ENCODE measurements at regions not wholly inside any gene's neighbourhood (a gene's known extent, or its start where the extent isn't known, plus 50 kb on each side); places are given as distances from the start of the nearest gene placed in this dataset.

- Mint-ChIP-seq H3K9me3 (peaks cover 0 to 7% (median 1%) of the 10 kb centered on the region in 7 donors), H3K27me3 (ENCODE audit: low read depth in 3 of 3) (peaks cover 0 to 3% (median 2%) of the 10 kb centered on the region in 3 donors), H3K36me3 (no peaks in the 10 kb centered on the region), H3K27ac (no peak overlapping the region), H3K4me3 (no peak overlapping the region), H3K4me1 (peaks cover 17% of the 10 kb centered on the region)
- H3K27ac ChIP-seq (ENCODE audit: low read depth in 1 of 2, low read length in 2 of 2): no peak overlapping the region
- no peaks in the 10 kb centered on the region for H4K20me1 ChIP-seq (ENCODE audit: insufficient read depth, low read length)
- no peaks in the 10 kb centered on the region for H3K9me3 ChIP-seq (replicated peaks in 1 of 2; ENCODE audit: control insufficient read depth in 1 of 2, insufficient read depth in 1 of 2, low read length in 2 of 2)
- no peak for TF ChIP-seq CTCF (IDR thresholded peaks at IDR 0.05)
- no peak overlapping the region for H3K4me2 ChIP-seq (replicated peaks; ENCODE audit: extremely low read depth, low read length, poor library complexity, severe bottlenecking)
- no peaks in the 10 kb centered on the region for H3K27me3 ChIP-seq (ENCODE audit: control insufficient read depth in 2 of 2, insufficient read depth in 2 of 2, low read length in 2 of 2)
- intact Hi-C loops (cut with micrococcal nuclease): no loop called here
- peaks cover 18% of the 10 kb centered on the region in 2 donors for H3K4me1 ChIP-seq (ENCODE audit: control insufficient read depth in 1 of 2, insufficient read depth in 2 of 2, low read length in 2 of 2)
- H2AFZ ChIP-seq (ENCODE audit: insufficient read depth, low read depth, low read length, poor library complexity, severe bottlenecking): no peak overlapping the region
- H3K79me2 ChIP-seq (ENCODE audit: insufficient read depth, low read length): no peaks in the 10 kb centered on the region
- DNase-seq: no peak
- H3K9ac ChIP-seq (ENCODE audit: insufficient read depth, low read length, poor library complexity, severe bottlenecking): no peak overlapping the region
- WGBS (ENCODE audit: insufficient coverage): 79% methylated on average over 3 of the region's 5 CpGs
- H3K4me3 ChIP-seq (replicated peaks in 1 of 3; ENCODE audit: low read depth in 2 of 3, low read length in 3 of 3): no peak overlapping the region
- H3K36me3 ChIP-seq (replicated peaks in 1 of 2; ENCODE audit: control insufficient read depth in 1 of 2, insufficient read depth in 2 of 2, low read length in 2 of 2): no peaks in the 10 kb centered on the region
Observed at GRCh38 chr1:96557336-96557735, 164.2 kb upstream of the PTBP2 start.

GRCh38 chr1:96558635-96559034, 162.9 kb upstream of the PTBP2 start:
- DNase-seq: no peak

More at GRCh38 chr1:96558635-96559034, 162.9 kb upstream of the PTBP2 start:
- Mint-ChIP-seq H3K27ac (no peak overlapping the region), H3K27me3 (ENCODE audit: low read depth in 3 of 3) (peaks cover 0 to 3% (median 2%) of the 10 kb centered on the region in 3 donors), H3K4me1 (peaks cover 17% of the 10 kb centered on the region), H3K36me3 (no peaks in the 10 kb centered on the region), H3K9me3 (peaks cover 0 to 7% (median 1%) of the 10 kb centered on the region in 7 donors), H3K4me3 (no peak overlapping the region)
- Histone ChIP-seq H3K4me3 (replicated peaks in 1 of 3; ENCODE audit: low read depth in 2 of 3, low read length in 3 of 3) (no peak overlapping the region), H3K9me3 (replicated peaks in 1 of 2; ENCODE audit: control insufficient read depth in 1 of 2, insufficient read depth in 1 of 2, low read length in 2 of 2) (no peaks in the 10 kb centered on the region), H3K79me2 (ENCODE audit: insufficient read depth, low read length) (no peaks in the 10 kb centered on the region), H3K27me3 (ENCODE audit: control insufficient read depth in 2 of 2, insufficient read depth in 2 of 2, low read length in 2 of 2) (no peaks in the 10 kb centered on the region), H3K36me3 (replicated peaks in 1 of 2; ENCODE audit: control insufficient read depth in 1 of 2, insufficient read depth in 2 of 2, low read length in 2 of 2) (no peaks in the 10 kb centered on the region), H3K4me2 (replicated peaks; ENCODE audit: extremely low read depth, low read length, poor library complexity, severe bottlenecking) (no peak overlapping the region), H2AFZ (ENCODE audit: insufficient read depth, low read depth, low read length, poor library complexity, severe bottlenecking) (no peak overlapping the region), H3K27ac (ENCODE audit: low read depth in 1 of 2, low read length in 2 of 2) (no peak overlapping the region), H3K4me1 (ENCODE audit: control insufficient read depth in 1 of 2, insufficient read depth in 2 of 2, low read length in 2 of 2) (peaks cover 18% of the 10 kb centered on the region in 2 donors), H3K9ac (ENCODE audit: insufficient read depth, low read length, poor library complexity, severe bottlenecking) (no peak overlapping the region), H4K20me1 (ENCODE audit: insufficient read depth, low read length) (no peaks in the 10 kb centered on the region)
- intact Hi-C loops (cut with micrococcal nuclease): no loop called here
- no peak for TF ChIP-seq CTCF (IDR thresholded peaks at IDR 0.05)
- 29% methylated on average over 1 of the region's 1 CpG for WGBS (ENCODE audit: insufficient coverage)

Measured in CD14-positive monocyte (primary cell).